A673 (cell line): ENCODE measurements at regions not wholly inside any gene's neighbourhood (a gene's known extent, or its start where the extent isn't known, plus 50 kb on each side); places are given as distances from the start of the nearest gene placed in this dataset.

Experiments used
- BruUV-seq: library from RNA; stranded (reverse); fragments of 400-500 nt; replicated peaks from 2 replicates; lab custom pipeline; 2021; lab: Mats Ljungman, UMichigan
- CTCF ChIA-PET: fragments of 300-600 bp; sonication (Branson Sonifier 250); formaldehyde crosslinking; loops from one replicate; lab custom pipeline; 2022; ENCODE audit warnings: antibody characterized with exemption; lab: Charles Lee
- POLR2A ChIA-PET: fragments of 300-600 bp; sonication (Branson Sonifier 250); formaldehyde crosslinking; loops from one replicate; lab custom pipeline; 2022; ENCODE audit warnings: antibody characterized with exemption; ENCODE audit not compliant: low non-redundant PET; lab: Charles Lee
- DNase-seq: peaks from one replicate; pipeline ENCODE4 v3.0.0-alpha.2; 2015; ENCODE audit warnings: low spot score
- H3K27ac ChIP-seq: fragments of 200-600 bp; sonication (generic); 2 replicates; pipeline ENCODE4 v1.5.1; 2016; ENCODE audit warnings: mixed run types, low read depth, mild to moderate bottlenecking, mixed read lengths, antibody characterized with exemption, low read length; ENCODE audit not compliant: poor library complexity, severe bottlenecking
- H3K27me3 ChIP-seq: fragments of 200-600 bp; sonication (generic); replicated peaks from 2 replicates; pipeline ENCODE4 v1.6.1; 2017; ENCODE audit warnings: mixed run types, low read depth, mild to moderate bottlenecking, mixed read lengths, antibody characterized with exemption, low read length; ENCODE audit not compliant: insufficient read depth, poor library complexity
- H3K36me3 ChIP-seq: fragments of 200-600 bp; sonication (generic); 2 replicates; pipeline ENCODE4 v1.6.1; 2016; ENCODE audit warnings: mixed run types, mild to moderate bottlenecking, mixed read lengths, antibody characterized with exemption, low read length; ENCODE audit not compliant: insufficient read depth, poor library complexity, severe bottlenecking
- H3K4me1 ChIP-seq: fragments of 200-600 bp; sonication (generic); 2 replicates; pipeline ENCODE4 v1.6.1; 2017; ENCODE audit warnings: mixed run types, mild to moderate bottlenecking, mixed read lengths, antibody characterized with exemption, low read length; ENCODE audit not compliant: insufficient read depth, poor library complexity, severe bottlenecking
- H3K4me3 ChIP-seq: fragments of 200-600 bp; sonication (generic); 2 replicates; pipeline ENCODE4 v1.5.1; 2016; ENCODE audit warnings: low read depth, mixed run types, mild to moderate bottlenecking, mixed read lengths, low read length; ENCODE audit not compliant: poor library complexity, severe bottlenecking
- H3K9me3 ChIP-seq: fragments of 200-600 bp; sonication (generic); 2 replicates; pipeline ENCODE4 v1.6.1; 2016; ENCODE audit warnings: mixed run types, low read depth, mild to moderate bottlenecking, mixed read lengths, antibody characterized with exemption, low read length; ENCODE audit not compliant: poor library complexity, severe bottlenecking
- EZH2 ChIP-seq: fragments of 200-600 bp; sonication (generic); IDR thresholded peaks from 2 replicates; pipeline ENCODE4 v1.6.1; 2017; ENCODE audit warnings: borderline replicate concordance, low read depth, mild to moderate bottlenecking, mixed read lengths, antibody characterized with exemption, low read length; ENCODE audit not compliant: poor library complexity, severe bottlenecking
- intact Hi-C: fragments of 100-400 bp; cut with micrococcal nuclease; formaldehyde crosslinking; loops from one replicate; pipeline ENCODE4 v1.10.0; 2022; ENCODE audit not compliant: unreplicated experiment
- TF ChIP-seq, protein P1 (sequence below): fragments of 300-800, 200-600 bp; sonication (generic); conservative IDR thresholded peaks from 2 replicates; pipeline ENCODE4 v1.5.1; 2017; ENCODE audit warnings: low read depth, mild to moderate bottlenecking, antibody characterized with exemption, low read length, moderate library complexity, mixed read lengths

- H3K36me3 ChIP-seq, result no peaks in the 10 kb centered on the region
- H3K9me3 ChIP-seq, result no peaks in the 10 kb centered on the region
- ChIA-PET CTCF (no interaction called here), POLR2A (no interaction called here)
- H3K27ac ChIP-seq, result no peak overlapping the region
- H3K4me1 ChIP-seq, result no peaks in the 10 kb centered on the region
- DNase-seq, result no peak
- H3K27me3 ChIP-seq, result no peaks in the 10 kb centered on the region
- TF ChIP-seq, protein P1, sequence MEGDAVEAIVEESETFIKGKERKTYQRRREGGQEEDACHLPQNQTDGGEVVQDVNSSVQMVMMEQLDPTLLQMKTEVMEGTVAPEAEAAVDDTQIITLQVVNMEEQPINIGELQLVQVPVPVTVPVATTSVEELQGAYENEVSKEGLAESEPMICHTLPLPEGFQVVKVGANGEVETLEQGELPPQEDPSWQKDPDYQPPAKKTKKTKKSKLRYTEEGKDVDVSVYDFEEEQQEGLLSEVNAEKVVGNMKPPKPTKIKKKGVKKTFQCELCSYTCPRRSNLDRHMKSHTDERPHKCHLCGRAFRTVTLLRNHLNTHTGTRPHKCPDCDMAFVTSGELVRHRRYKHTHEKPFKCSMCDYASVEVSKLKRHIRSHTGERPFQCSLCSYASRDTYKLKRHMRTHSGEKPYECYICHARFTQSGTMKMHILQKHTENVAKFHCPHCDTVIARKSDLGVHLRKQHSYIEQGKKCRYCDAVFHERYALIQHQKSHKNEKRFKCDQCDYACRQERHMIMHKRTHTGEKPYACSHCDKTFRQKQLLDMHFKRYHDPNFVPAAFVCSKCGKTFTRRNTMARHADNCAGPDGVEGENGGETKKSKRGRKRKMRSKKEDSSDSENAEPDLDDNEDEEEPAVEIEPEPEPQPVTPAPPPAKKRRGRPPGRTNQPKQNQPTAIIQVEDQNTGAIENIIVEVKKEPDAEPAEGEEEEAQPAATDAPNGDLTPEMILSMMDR, result no peak
- TF ChIP-seq EZH2, result no peak
- no TSS peak for BruUV-seq
- H3K4me3 ChIP-seq, result no peak overlapping the region
- intact Hi-C loops, result no loop called here
Measured at GRCh38 chr11:110802162-110802561, 89.9 kb upstream of the ARHGAP20 start.

DNA sequence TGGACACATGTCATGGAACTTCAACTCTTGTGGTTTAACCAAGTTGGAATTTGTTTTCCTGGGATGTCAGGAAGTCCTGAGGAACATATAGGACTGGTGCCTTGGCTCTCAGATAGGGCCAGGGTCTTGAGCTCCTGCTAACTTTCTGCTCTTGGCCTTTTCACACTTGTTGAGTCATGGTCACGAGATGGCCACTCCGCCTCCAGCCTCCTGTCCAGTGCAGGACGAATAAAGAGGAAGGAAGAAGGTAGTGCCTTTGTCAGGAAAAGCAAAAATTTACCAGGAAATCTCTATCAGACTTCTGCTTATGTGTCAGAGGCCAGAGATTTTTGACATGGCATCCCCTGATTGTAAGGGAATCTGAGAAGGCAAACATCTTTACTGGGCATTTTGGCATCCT, 89.1 kb upstream of the ARHGAP20 start:
- no peak for DNase-seq
- no peak overlapping the region for H3K4me3 ChIP-seq
- H3K27me3 ChIP-seq, result no peaks in the 10 kb centered on the region
- no peaks in the 10 kb centered on the region for H3K9me3 ChIP-seq
- intact Hi-C loops, result no loop called here
- TF ChIP-seq EZH2, result no peak
- TF ChIP-seq, protein P1, result no peak
- H3K4me1 ChIP-seq, result no peaks in the 10 kb centered on the region
- BruUV-seq, result no TSS peak
- ChIA-PET CTCF (no interaction called here), POLR2A (no interaction called here)
- H3K36me3 ChIP-seq, result no peaks in the 10 kb centered on the region
- no peak overlapping the region for H3K27ac ChIP-seq

- POLR2A ChIA-PET, result no interaction called here
- Histone ChIP-seq H3K36me3 (no peaks in the 10 kb centered on the region), H3K9me3 (no peaks in the 10 kb centered on the region), H3K27me3 (no peaks in the 10 kb centered on the region), H3K4me1 (no peaks in the 10 kb centered on the region), H3K4me3 (no peak overlapping the region), H3K27ac (no peak overlapping the region)
- CTCF ChIA-PET, result no interaction called here
- BruUV-seq, result no TSS peak
- intact Hi-C loops, result no loop called here
- DNase-seq, result no peak
- TF ChIP-seq, protein P1, result no peak
- TF ChIP-seq EZH2, result no peak
Measured at GRCh38 chr11:110798201-110798900, 86.1 kb upstream of the ARHGAP20 start.
